Left lung (tissue), 4 donors: ENCODE measurements at regions not wholly inside any gene's neighbourhood (a gene's known extent, or its start where the extent isn't known, plus 50 kb on each side); places are given as distances from the start of the nearest gene placed in this dataset.
A peak's percentile ranks its signal among the peaks of the same experiment; 100 is the strongest.

Experiments used
- ATAC-seq: fragments of 200-7000 bp; cut with Tn5 transposase; one replicate; pipeline ENCODE4 v1.9.1; 2020; ENCODE audit warnings: moderate library complexity
- DNase-seq, 4 donors: peaks; one replicate each; pipeline ENCODE4 v3.0.0-alpha.2; 2013 to 2020
- H3K27ac ChIP-seq, 2 donors: fragments of 200-600 bp; sonication (generic) in 1 of 2; one replicate each; pipeline versions ENCODE4 v1.5.0 to v1.8.0; 2020 to 2021
- H3K27me3 ChIP-seq, 2 donors: fragments of 200-600 bp; sonication (generic) in 1 of 2; one replicate each; pipeline versions ENCODE4 v1.5.0 to v1.8.0; 2020 to 2021
- H3K36me3 ChIP-seq, 2 donors: fragments of 200-600 bp; sonication (generic) in 1 of 2; one replicate each; pipeline versions ENCODE4 v1.5.0 to v1.8.0; 2020 to 2021
- H3K4me1 ChIP-seq, 2 donors: fragments of 200-600 bp; one replicate each; pipeline ENCODE4 v1.8.0; 2021
- H3K4me3 ChIP-seq, 2 donors: fragments of 200-600 bp; sonication (generic) in 1 of 2; one replicate each; pipeline versions ENCODE4 v1.5.0 to v1.8.0; 2020 to 2021; ENCODE audit warnings: mild to moderate bottlenecking in 1 of 2
- H3K9me3 ChIP-seq, 2 donors: fragments of 200-600 bp; sonication (generic) in 1 of 2; one replicate each; pipeline versions ENCODE4 v1.5.0 to v1.8.0; 2020 to 2021
- intact Hi-C, 2 donors: fragments of 100-400 bp; cut with DNase I; formaldehyde crosslinking; loops; one replicate each; pipeline versions ENCODE4 v1.11.2 to v1.14.2; 2022
- TF ChIP-seq, protein P1 (sequence below), 2 donors: fragments of 200-600 bp; sonication (generic) in 1 of 2; IDR thresholded peaks; one replicate each; pipeline versions ENCODE4 v1.5.0 to v1.8.0; 2021; ENCODE audit warnings: antibody characterized with exemption in 2 of 2
- donor health status: DM: no; HTN: yes; CAD: no.
- donor health status: DM: no; HTN: no; CAD: no.

DNA sequence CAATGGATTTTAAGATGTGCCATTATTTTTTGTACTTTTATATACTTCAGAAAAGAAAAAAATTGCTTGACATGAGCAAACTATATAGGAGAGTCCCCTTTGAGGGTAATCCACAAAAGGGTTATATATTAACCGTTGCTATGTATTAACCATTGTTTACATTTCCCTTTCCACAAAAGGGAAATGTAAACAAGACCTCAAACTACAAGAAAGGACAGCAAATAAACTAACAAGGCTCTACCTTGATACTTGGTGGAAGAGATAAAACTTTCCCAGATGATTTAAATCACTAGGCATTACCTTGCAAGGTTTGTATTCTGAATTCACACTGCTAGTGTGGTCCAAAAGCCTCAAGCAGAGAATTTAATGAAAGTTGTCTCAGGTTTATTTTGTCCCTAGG, 616.3 kb upstream of the BCHE start:
- no peak for DNase-seq
- no peak for ATAC-seq
- Histone ChIP-seq H3K9me3 (no peaks in the 10 kb centered on the region), H3K27ac (no peak overlapping the region), H3K36me3 (no peaks in the 10 kb centered on the region), H3K27me3 (no peaks in the 10 kb centered on the region), H3K4me1 (no peaks in the 10 kb centered on the region), H3K4me3 (no peak overlapping the region)
- TF ChIP-seq, protein P1, sequence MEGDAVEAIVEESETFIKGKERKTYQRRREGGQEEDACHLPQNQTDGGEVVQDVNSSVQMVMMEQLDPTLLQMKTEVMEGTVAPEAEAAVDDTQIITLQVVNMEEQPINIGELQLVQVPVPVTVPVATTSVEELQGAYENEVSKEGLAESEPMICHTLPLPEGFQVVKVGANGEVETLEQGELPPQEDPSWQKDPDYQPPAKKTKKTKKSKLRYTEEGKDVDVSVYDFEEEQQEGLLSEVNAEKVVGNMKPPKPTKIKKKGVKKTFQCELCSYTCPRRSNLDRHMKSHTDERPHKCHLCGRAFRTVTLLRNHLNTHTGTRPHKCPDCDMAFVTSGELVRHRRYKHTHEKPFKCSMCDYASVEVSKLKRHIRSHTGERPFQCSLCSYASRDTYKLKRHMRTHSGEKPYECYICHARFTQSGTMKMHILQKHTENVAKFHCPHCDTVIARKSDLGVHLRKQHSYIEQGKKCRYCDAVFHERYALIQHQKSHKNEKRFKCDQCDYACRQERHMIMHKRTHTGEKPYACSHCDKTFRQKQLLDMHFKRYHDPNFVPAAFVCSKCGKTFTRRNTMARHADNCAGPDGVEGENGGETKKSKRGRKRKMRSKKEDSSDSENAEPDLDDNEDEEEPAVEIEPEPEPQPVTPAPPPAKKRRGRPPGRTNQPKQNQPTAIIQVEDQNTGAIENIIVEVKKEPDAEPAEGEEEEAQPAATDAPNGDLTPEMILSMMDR (IDR thresholded peaks at IDR 0.05), result no peak
- intact Hi-C loops, result no loop called here

DNA sequence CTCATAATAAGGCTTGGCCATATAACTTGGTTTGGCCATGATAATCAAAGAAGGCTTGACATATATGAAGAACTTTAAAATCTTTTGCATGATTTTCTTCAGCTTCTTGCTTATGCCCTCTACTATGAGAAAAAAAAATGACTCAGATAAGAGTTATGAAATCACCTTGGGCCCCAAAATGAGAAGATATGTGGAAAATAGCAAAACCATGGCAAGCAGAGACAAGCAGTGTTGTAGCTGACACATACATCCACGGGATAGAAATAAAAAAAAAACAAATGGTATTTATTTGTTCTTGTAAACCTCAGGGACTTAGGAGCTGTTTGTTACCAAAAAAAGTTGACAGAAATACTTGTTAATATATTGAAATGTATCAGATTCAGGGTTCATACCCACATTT, 614.8 kb upstream of the BCHE start:
- Histone ChIP-seq H3K4me3 (no peak overlapping the region), H3K27me3 (no peaks in the 10 kb centered on the region), H3K9me3 (no peaks in the 10 kb centered on the region), H3K4me1 (no peaks in the 10 kb centered on the region), H3K36me3 (no peaks in the 10 kb centered on the region), H3K27ac (no peak overlapping the region)
- intact Hi-C loops, result no loop called here
- TF ChIP-seq, protein P1 (IDR thresholded peaks at IDR 0.05), result no peak
- ATAC-seq (no peak), DNase-seq (no peak)

DNA sequence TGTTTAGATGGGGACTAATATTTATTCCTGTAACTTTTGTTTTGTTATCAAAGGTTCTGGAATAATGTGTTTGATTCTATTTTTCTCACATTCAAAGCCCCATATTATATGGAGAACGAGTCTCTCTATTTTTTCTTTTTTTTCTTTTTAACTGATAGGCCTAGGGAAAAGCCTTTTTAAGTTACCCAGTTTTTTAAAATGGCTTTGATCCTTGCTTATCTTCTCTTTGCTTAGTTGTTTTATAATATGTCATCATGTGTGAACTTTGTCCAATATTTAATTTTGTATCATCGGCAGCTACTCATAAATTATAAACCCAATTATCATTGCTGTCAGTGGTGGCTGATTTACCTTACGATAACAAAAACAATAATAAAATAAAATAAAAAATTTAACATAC, 610.3 kb upstream of the BCHE start:
- TF ChIP-seq, protein P1 (IDR thresholded peaks at IDR 0.05), result no peak
- no peaks in the 10 kb centered on the region for H3K27me3 ChIP-seq
- ATAC-seq (no peak), DNase-seq (no peak)
- peaks cover 0 to 7% of the 10 kb centered on the region in 2 donors for H3K9me3 ChIP-seq
- intact Hi-C loops, result no loop called here
- no peaks in the 10 kb centered on the region for H3K4me1 ChIP-seq
- H3K27ac ChIP-seq, result no peak overlapping the region
- no peaks in the 10 kb centered on the region for H3K36me3 ChIP-seq
- H3K4me3 ChIP-seq, result no peak overlapping the region

DNA sequence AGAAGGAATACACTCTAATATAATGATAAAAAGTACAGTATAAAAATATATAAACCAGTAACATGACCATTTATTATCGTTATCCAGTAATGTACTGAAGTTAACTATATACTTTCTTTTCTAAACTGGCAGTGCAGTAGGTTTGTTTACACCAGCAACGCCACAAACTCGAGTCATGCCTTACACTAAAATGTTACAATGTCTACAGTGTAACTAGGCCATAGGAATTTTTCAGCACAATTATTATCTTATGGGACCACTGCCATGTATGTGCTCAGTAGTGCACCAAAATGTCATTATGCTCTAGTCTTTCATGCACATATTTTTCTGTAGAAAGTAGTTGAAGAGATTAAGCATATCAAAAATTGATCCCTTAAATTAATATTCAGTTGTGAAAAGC, 609.8 kb upstream of the BCHE start:
- Histone ChIP-seq H3K4me3 (no peak overlapping the region), H3K27ac (no peak overlapping the region), H3K27me3 (no peaks in the 10 kb centered on the region), H3K36me3 (no peaks in the 10 kb centered on the region), H3K4me1 (no peaks in the 10 kb centered on the region), H3K9me3 (peaks cover 0 to 7% of the 10 kb centered on the region in 2 donors)
- ATAC-seq (no peak), DNase-seq (peak in 1 of 4 donors; percentile 10)
- intact Hi-C loops, result no loop called here
- TF ChIP-seq, protein P1 (IDR thresholded peaks at IDR 0.05), result no peak

DNA sequence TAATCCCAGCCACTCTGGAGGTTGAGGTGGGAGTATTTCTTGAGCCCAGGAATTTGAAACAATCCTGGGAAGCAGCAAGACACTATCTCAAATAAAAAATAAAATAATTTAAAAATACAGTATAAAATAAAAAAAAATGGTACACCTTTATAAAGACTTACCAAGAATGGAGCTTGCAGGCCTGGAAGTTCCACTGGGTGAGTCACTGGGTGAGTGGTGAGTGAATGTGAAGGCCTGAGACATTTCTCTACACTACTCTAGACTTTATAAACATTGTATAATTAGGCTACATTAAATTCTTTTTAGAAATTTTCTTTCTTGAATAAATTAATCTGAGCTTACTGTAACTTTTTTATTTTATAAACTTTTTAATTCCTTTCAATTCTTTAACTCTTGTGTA, 609.1 kb upstream of the BCHE start:
- DNase-seq (no peak), ATAC-seq (no peak)
- Histone ChIP-seq H3K4me3 (no peak overlapping the region), H3K36me3 (no peaks in the 10 kb centered on the region), H3K27ac (no peak overlapping the region), H3K27me3 (no peaks in the 10 kb centered on the region), H3K4me1 (no peaks in the 10 kb centered on the region), H3K9me3 (peaks cover 0 to 7% of the 10 kb centered on the region in 2 donors)
- TF ChIP-seq, protein P1 (IDR thresholded peaks at IDR 0.05), result no peak
- intact Hi-C loops, result no loop called here
